Caco-2 (cell line): ENCODE measurements at regions not wholly inside any gene's neighbourhood (a gene's known extent, or its start where the extent isn't known, plus 50 kb on each side); places are given as distances from the start of the nearest gene placed in this dataset.

ENCODE experiments used
- BruUV-seq: library from RNA; stranded (reverse); fragments of 400-500 nt; replicated peaks from 2 replicates; lab custom pipeline; 2021; lab: Mats Ljungman, UMichigan
- CTCF ChIA-PET: fragments of 300-600 bp; sonication (Branson Sonifier 250); formaldehyde crosslinking; loops from one replicate; lab custom pipeline; 2022; ENCODE audit warnings: antibody characterized with exemption; lab: Charles Lee
- POLR2A ChIA-PET: fragments of 300-600 bp; sonication (Branson Sonifier 250); formaldehyde crosslinking; loops from one replicate; lab custom pipeline; 2022; ENCODE audit warnings: antibody characterized with exemption; lab: Charles Lee
- DNase-seq, 2 experiments: peaks; one replicate each; pipeline versions ENCODE4 v3.0.0 to v3.0.0-alpha.2; 2020 to 2022
- H3K27me3 ChIP-seq: replicated peaks from 2 replicates; pipeline ENCODE4 v1.6.0; 2011; ENCODE audit warnings: low read length; ENCODE audit not compliant: control insufficient read depth, insufficient read depth
- H3K36me3 ChIP-seq: 2 replicates; pipeline ENCODE4 v1.5.1; 2011; ENCODE audit warnings: low read length; ENCODE audit not compliant: control insufficient read depth, insufficient read depth
- H3K4me1 ChIP-seq: fragments of 250-450 bp; sonication (Bioruptor Pico); 2 replicates; pipeline ENCODE4 v1.5.1; 2020; ENCODE audit warnings: mild to moderate bottlenecking
- H3K4me3 ChIP-seq: 2 replicates; pipeline ENCODE4 v1.5.1; 2011; ENCODE audit warnings: low read depth, mild to moderate bottlenecking, control low read depth, low read length
- H3K9me3 ChIP-seq: fragments of 250-450 bp; sonication (Bioruptor Pico); 2 replicates; pipeline ENCODE4 v1.5.1; 2020; ENCODE audit warnings: mild to moderate bottlenecking, moderate library complexity
- H3K27ac Mint-ChIP-seq: one replicate; pipeline ENCODE4 v1.8.0; 2022; ENCODE audit warnings: mixed read lengths; ENCODE audit not compliant: unreplicated experiment
- H3K27me3 Mint-ChIP-seq: one replicate; pipeline ENCODE4 v1.8.0; 2022; ENCODE audit warnings: mixed read lengths; ENCODE audit not compliant: insufficient read depth, unreplicated experiment
- H3K36me3 Mint-ChIP-seq: one replicate; pipeline ENCODE4 v1.8.0; 2022; ENCODE audit warnings: mild to moderate bottlenecking, mixed read lengths; ENCODE audit not compliant: insufficient read depth, unreplicated experiment
- H3K4me1 Mint-ChIP-seq: one replicate; pipeline ENCODE4 v1.8.0; 2022; ENCODE audit warnings: low read depth, mixed read lengths; ENCODE audit not compliant: unreplicated experiment
- H3K4me3 Mint-ChIP-seq: one replicate; pipeline ENCODE4 v1.8.0; 2022; ENCODE audit warnings: mild to moderate bottlenecking, moderate library complexity, mixed read lengths; ENCODE audit not compliant: unreplicated experiment
- H3K9me3 Mint-ChIP-seq: one replicate; pipeline ENCODE4 v1.8.0; 2022; ENCODE audit warnings: mixed read lengths; ENCODE audit not compliant: unreplicated experiment
- CTCF ChIP-seq, 2 experiments: fragments of 200-600 bp in 1 of 2; IDR thresholded peaks; 1 replicate in 1 of 2; 2 replicates in 1 of 2; pipeline versions ENCODE4 v1.5.1 to v1.8.0; 2011 to 2022; ENCODE audit warnings: antibody characterized with exemption in 1 of 2, control low read depth in 1 of 2, inconsistent platforms in 1 of 2, low read depth in 1 of 2, low read length in 1 of 2, mild to moderate bottlenecking in 1 of 2, moderate library complexity in 1 of 2; ENCODE audit not compliant: insufficient read depth in 1 of 2, severe bottlenecking in 1 of 2, unreplicated experiment in 1 of 2
- intact Hi-C: fragments of 100-400 bp; cut with micrococcal nuclease; formaldehyde crosslinking; loops from one replicate; pipeline ENCODE4 v1.10.0; 2022; ENCODE audit not compliant: unreplicated experiment

DNA sequence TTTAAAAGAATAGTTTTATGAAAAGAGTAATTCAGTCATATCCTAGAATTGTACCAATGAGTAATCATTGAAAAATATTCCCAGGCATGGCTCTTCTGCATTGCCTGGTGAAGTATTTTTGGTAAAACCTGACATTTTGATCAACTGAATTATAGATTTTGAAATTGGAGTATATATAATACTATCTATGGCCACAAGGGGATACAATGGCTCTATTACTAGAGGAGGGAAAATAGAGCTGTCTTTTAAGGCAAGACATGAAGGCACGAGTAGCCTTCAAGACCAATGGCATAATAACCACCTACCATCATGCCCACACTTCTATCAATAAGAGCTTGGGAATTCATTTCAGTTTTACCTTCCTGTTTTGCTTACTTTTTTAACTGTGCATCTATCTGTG, 1241.4 kb upstream of the TMEM132C start:
- no peak for DNase-seq
- Histone ChIP-seq H3K4me1 (no peaks in the 10 kb centered on the region), H3K27me3 (no peaks in the 10 kb centered on the region), H3K9me3 (no peaks in the 10 kb centered on the region), H3K4me3 (no peak overlapping the region), H3K36me3 (no peaks in the 10 kb centered on the region)
- no peaks in the 10 kb centered on the region for H3K36me3 Mint-ChIP-seq
- TF ChIP-seq CTCF (IDR thresholded peaks at IDR 0.05; ENCODE audit: insufficient read depth in 1 of 2, low read depth in 1 of 2, low read length in 1 of 2, severe bottlenecking in 1 of 2, unreplicated experiment in 1 of 2), result no peak
- intact Hi-C loops, result no loop called here
- H3K9me3 Mint-ChIP-seq, result no peaks in the 10 kb centered on the region
- H3K4me1 Mint-ChIP-seq, result no peaks in the 10 kb centered on the region
- ChIA-PET POLR2A (no interaction called here), CTCF (no interaction called here)
- no peak overlapping the region for H3K27ac Mint-ChIP-seq
- no peaks in the 10 kb centered on the region for H3K27me3 Mint-ChIP-seq
- H3K4me3 Mint-ChIP-seq, result no peak overlapping the region
- no TSS peak for BruUV-seq

DNA sequence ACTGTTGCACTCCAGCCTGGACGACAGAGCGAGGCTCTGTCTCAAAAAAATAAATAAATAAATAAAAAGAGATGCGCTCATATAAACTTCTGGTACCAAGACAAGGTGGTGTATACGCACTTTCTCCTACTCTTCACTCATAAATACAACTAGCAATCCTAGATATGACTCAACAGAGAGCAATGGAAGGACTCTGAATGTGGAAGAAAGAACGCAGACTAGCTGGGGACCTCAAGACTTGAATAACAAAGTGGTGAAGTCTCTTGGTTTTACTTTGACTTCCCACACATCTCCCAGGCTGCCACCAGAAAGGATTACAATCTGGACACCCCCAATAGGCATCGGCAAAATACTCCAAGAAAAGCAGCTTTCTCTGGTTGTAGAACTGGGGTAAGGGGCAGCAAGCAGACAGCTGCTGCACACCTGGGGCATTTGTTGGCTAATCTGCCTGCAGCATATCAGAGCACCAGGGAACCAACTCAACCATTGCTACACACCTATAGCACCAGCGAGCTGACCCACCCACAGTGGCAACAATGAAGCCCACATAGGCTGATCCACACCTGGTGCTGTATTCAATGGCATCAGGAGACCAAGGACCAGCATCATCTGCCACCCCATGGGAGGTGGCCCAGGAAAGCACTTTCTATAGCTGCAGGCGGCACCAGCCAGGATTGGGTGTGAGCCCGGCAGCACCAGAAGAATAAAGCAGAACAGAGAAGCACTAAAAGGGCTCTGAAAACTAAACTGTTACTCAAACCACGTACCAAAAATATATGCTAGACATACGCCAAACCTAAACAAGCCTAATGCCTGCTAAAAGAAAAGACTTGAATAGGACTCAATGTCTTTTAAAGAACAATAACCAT, 1231.7 kb upstream of the TMEM132C start:
- no peak for TF ChIP-seq CTCF (IDR thresholded peaks at IDR 0.05; ENCODE audit: insufficient read depth in 1 of 2, low read depth in 1 of 2, low read length in 1 of 2, severe bottlenecking in 1 of 2, unreplicated experiment in 1 of 2)
- Histone ChIP-seq H3K9me3 (no peaks in the 10 kb centered on the region), H3K4me1 (no peaks in the 10 kb centered on the region), H3K4me3 (no peak overlapping the region), H3K27me3 (no peaks in the 10 kb centered on the region), H3K36me3 (no peaks in the 10 kb centered on the region)
- no TSS peak for BruUV-seq
- Mint-ChIP-seq H3K4me1 (no peaks in the 10 kb centered on the region), H3K36me3 (no peaks in the 10 kb centered on the region), H3K4me3 (no peak overlapping the region), H3K27me3 (peaks cover 5% of the 10 kb centered on the region), H3K27ac (no peak overlapping the region), H3K9me3 (peaks cover 8% of the 10 kb centered on the region)
- ChIA-PET CTCF (no interaction called here), POLR2A (no interaction called here)
- intact Hi-C loops, result no loop called here
- no peak for DNase-seq

DNA sequence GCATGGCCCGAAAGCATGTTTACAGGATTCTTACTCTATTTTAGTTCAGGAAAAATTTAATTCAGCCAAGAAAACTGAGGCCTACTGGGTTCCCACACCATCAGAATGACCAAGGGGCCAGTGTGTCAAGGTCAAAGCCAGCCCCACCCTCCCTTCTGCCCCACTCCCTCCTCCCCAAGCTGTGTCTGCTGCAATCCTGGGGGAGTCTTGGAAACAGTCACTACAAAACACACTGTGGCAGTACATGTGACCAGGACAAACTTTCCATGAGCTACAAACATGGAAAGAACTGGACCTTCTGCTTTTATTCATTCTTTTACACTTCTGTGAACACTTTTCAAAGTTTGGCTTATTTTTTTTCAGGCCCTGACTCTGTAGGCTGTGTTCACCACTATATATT, 1228.8 kb upstream of the TMEM132C start:
- peaks cover 3% of the 10 kb centered on the region for H3K27me3 Mint-ChIP-seq
- no TSS peak for BruUV-seq
- Histone ChIP-seq H3K9me3 (no peaks in the 10 kb centered on the region), H3K36me3 (no peaks in the 10 kb centered on the region), H3K4me3 (no peak overlapping the region), H3K27me3 (no peaks in the 10 kb centered on the region), H3K4me1 (no peaks in the 10 kb centered on the region)
- no peak for DNase-seq
- no peak overlapping the region for H3K27ac Mint-ChIP-seq
- no peaks in the 10 kb centered on the region for H3K36me3 Mint-ChIP-seq
- TF ChIP-seq CTCF (IDR thresholded peaks at IDR 0.05; ENCODE audit: insufficient read depth in 1 of 2, low read depth in 1 of 2, low read length in 1 of 2, severe bottlenecking in 1 of 2, unreplicated experiment in 1 of 2), result no peak
- CTCF ChIA-PET, result no interaction called here
- peaks cover 4% of the 10 kb centered on the region for H3K9me3 Mint-ChIP-seq
- intact Hi-C loops, result no loop called here
- H3K4me3 Mint-ChIP-seq, result no peak overlapping the region
- no peaks in the 10 kb centered on the region for H3K4me1 Mint-ChIP-seq
- POLR2A ChIA-PET, result no interaction called here
